ENCODE measurements at regions not wholly inside any gene's neighbourhood (a gene's known extent, or its start where the extent isn't known, plus 50 kb on each side); places are given as distances from the start of the nearest gene placed in this dataset.

GRCh38 chr12:92528586-92528985 lies 174.2 kb upstream of the PLEKHG7 start:
- no peak for DNase-seq

GRCh38 chr12:92528097-92528496 lies 174.7 kb upstream of the PLEKHG7 start:
- DNase-seq: no peak

- no peak for DNase-seq
These were observed 178.3 kb upstream of the PLEKHG7 start for GRCh38 chr12:92524489-92524888.

- DNase-seq: no peak
These were observed 182.3 kb upstream of the PLEKHG7 start for GRCh38 chr12:92520511-92520910.

GRCh38 chr12:92519284-92519683 lies 183.5 kb upstream of the PLEKHG7 start:
- DNase-seq: no peak

- DNase-seq: no peak
These were observed 184.7 kb upstream of the PLEKHG7 start for GRCh38 chr12:92518071-92518470.

GRCh38 chr12:92516277-92516600 lies 186.6 kb upstream of the PLEKHG7 start:
- no peak for DNase-seq

- DNase-seq: no peak
These were observed 189.5 kb upstream of the PLEKHG7 start for GRCh38 chr12:92513231-92513730.

GRCh38 chr12:92511786-92512185 lies 191.0 kb upstream of the PLEKHG7 start:
- no peak for DNase-seq

- no peak for DNase-seq
These were observed 193.5 kb upstream of the PLEKHG7 start for GRCh38 chr12:92509156-92509738.

- DNase-seq: no peak
These were observed 195.9 kb upstream of the PLEKHG7 start for GRCh38 chr12:92506891-92507290.

- DNase-seq: no peak
These were observed 196.3 kb upstream of the PLEKHG7 start for GRCh38 chr12:92506460-92506859.

GRCh38 chr12:92505254-92506231 lies 197.2 kb upstream of the PLEKHG7 start:
- DNase-seq: no peak

GRCh38 chr12:92504594-92504981 lies 198.2 kb upstream of the PLEKHG7 start:
- DNase-seq: no peak

GRCh38 chr12:92503971-92504593 lies 198.7 kb upstream of the PLEKHG7 start:
- no peak for DNase-seq

GRCh38 chr12:92503029-92503931 lies 199.5 kb upstream of the PLEKHG7 start:
- DNase-seq: no peak

GRCh38 chr12:92502417-92503028 lies 200.3 kb upstream of the PLEKHG7 start:
- DNase-seq: no peak

- no peak for DNase-seq
These were observed 206.0 kb upstream of the PLEKHG7 start for GRCh38 chr12:92496790-92497189.

- no peak for DNase-seq
These were observed 207.7 kb upstream of the PLEKHG7 start for GRCh38 chr12:92495108-92495507.

GRCh38 chr12:92493816-92494215 lies 209.0 kb upstream of the PLEKHG7 start:
- no peak for DNase-seq

- no peak for DNase-seq
These were observed 209.8 kb upstream of the PLEKHG7 start for GRCh38 chr12:92492995-92493394.

- DNase-seq: no peak
These were observed 210.5 kb upstream of the PLEKHG7 start for GRCh38 chr12:92492291-92492690.
